K562 (cell line): ENCODE measurements at regions not wholly inside any gene's neighbourhood (a gene's known extent, or its start where the extent isn't known, plus 50 kb on each side); places are given as distances from the start of the nearest gene placed in this dataset.

ENCODE experiments used
- ATAC-seq: fragments of 200-7000 bp; cut with Tn5 transposase; 3 replicates; pipeline ENCODE4 v1.9.1; 2020; ENCODE audit warnings: moderate library complexity
- BruUV-seq: library from RNA; stranded (reverse); fragments of 400-500 nt; replicated peaks from 2 replicates; lab custom pipeline; 2021; lab: Mats Ljungman, UMichigan
- CTCF ChIA-PET: fragments of 300-600 bp; formaldehyde crosslinking; extraction: SDS; loops from one replicate; lab custom pipeline; 2021; ENCODE audit warnings: low intra/inter-chr PET ratio; lab: Yijun Ruan, JAX
- POLR2A ChIA-PET: fragments of 300-600, 350-650 bp; sonication (Branson Sonifier 250); formaldehyde crosslinking; extraction: SDS; loops from one replicate; lab custom pipeline; 2021; ENCODE audit warnings: antibody characterized with exemption, inconsistent platforms; lab: Yijun Ruan, JAX
- DNase-seq, 4 experiments: peaks; one replicate each; pipeline versions ENCODE4 v3.0.0 to v3.0.0-alpha.2; 2011 to 2018; ENCODE audit warnings: low spot score in 3 of 4, mixed read lengths in 3 of 4; ENCODE audit errors: extremely low read depth in 1 of 4
- FAIRE-seq: peaks from 2 replicates; lab custom pipeline; 2011; peaks lifted over from hg19 to GRCh38; lab: Jason Lieb, UNC
- H2AFZ ChIP-seq: 2 replicates; pipeline ENCODE4 v1.6.0; 2011; ENCODE audit warnings: low read depth, low read length, control low read depth, inconsistent platforms
- H3K27ac ChIP-seq: fragments of 200-600 bp; 3 replicates; pipeline ENCODE4 v1.8.0; 2011; ENCODE audit warnings: low read depth, mild to moderate bottlenecking, control low read depth, inconsistent platforms, low read length, moderate library complexity, mixed read lengths; ENCODE audit errors: extremely low read depth
- H3K27me3 ChIP-seq, 2 experiments: fragments of 300-600 bp in 1 of 2; 2 replicates in 1 of 2; 3 replicates in 1 of 2; pipeline versions ENCODE4 v1.6.0 to v1.8.0; 2011; ENCODE audit warnings: inconsistent platforms in 2 of 2, low read length in 2 of 2, mild to moderate bottlenecking in 1 of 2, mixed read lengths in 1 of 2, moderate library complexity in 1 of 2; ENCODE audit not compliant: control insufficient read depth in 2 of 2, insufficient read depth in 2 of 2
- H3K36me3 ChIP-seq: fragments of 300-600 bp; 3 replicates; pipeline ENCODE4 v1.8.0; 2011; ENCODE audit warnings: mild to moderate bottlenecking, low read length, inconsistent platforms; ENCODE audit not compliant: control insufficient read depth, insufficient read depth
- H3K4me1 ChIP-seq, 2 experiments: fragments of 200-600 bp in 1 of 2; replicated peaks in 1 of 2; 2 replicates in 1 of 2; 3 replicates in 1 of 2; pipeline versions ENCODE4 v1.5.1 to v1.8.0; 2011; ENCODE audit warnings: inconsistent platforms in 2 of 2, low read length in 2 of 2, mild to moderate bottlenecking in 1 of 2, mixed read lengths in 1 of 2, moderate library complexity in 1 of 2; ENCODE audit not compliant: control insufficient read depth in 2 of 2, insufficient read depth in 2 of 2
- H3K4me2 ChIP-seq: 2 replicates; pipeline ENCODE4 v1.6.1; 2011; ENCODE audit warnings: low read length, control low read depth, inconsistent platforms, mixed read lengths; ENCODE audit not compliant: insufficient read depth
- H3K4me3 ChIP-seq: fragments of 200-600 bp; sonication (generic), shearing (Covaris generic); 2 replicates; pipeline ENCODE4 v1.5.1; 2016; ENCODE audit warnings: control low read depth, inconsistent platforms
- H3K79me2 ChIP-seq: fragments of 200-600 bp; 3 replicates; pipeline ENCODE4 v1.8.0; 2011; ENCODE audit warnings: low read length, inconsistent platforms; ENCODE audit not compliant: control insufficient read depth, insufficient read depth
- H3K9ac ChIP-seq, 2 experiments: 2 replicates each; pipeline versions ENCODE4 v1.6.0 to v1.6.1; 2011; ENCODE audit warnings: low read depth in 2 of 2, low read length in 2 of 2, control low read depth in 1 of 2, inconsistent platforms in 1 of 2, mild to moderate bottlenecking in 1 of 2, mixed read lengths in 1 of 2; ENCODE audit not compliant: insufficient read depth in 1 of 2
- H3K9me1 ChIP-seq: one replicate; pipeline ENCODE4 v1.6.0; 2011; ENCODE audit warnings: inconsistent platforms, mild to moderate bottlenecking, low read length, moderate library complexity; ENCODE audit not compliant: control insufficient read depth, insufficient read depth
- H3K9me3 ChIP-seq: replicated peaks from 2 replicates; pipeline ENCODE4 v1.5.1; 2011; ENCODE audit warnings: low read depth, low read length, inconsistent platforms; ENCODE audit not compliant: control insufficient read depth, insufficient read depth
- H4K20me1 ChIP-seq: replicated peaks from 2 replicates; pipeline ENCODE4 v1.6.1; 2011; ENCODE audit warnings: low read length, inconsistent platforms, mixed read lengths; ENCODE audit not compliant: control insufficient read depth, insufficient read depth
- ASH1L ChIP-seq: fragments of 450-650 bp; IDR thresholded peaks from 2 replicates; pipeline ENCODE4 v1.6.1; 2018; ENCODE audit warnings: borderline replicate concordance, mild to moderate bottlenecking, low read depth; ENCODE audit not compliant: partially characterized antibody
- CHCHD3 ChIP-seq: fragments of 250-450 bp; sonication (Bioruptor Pico); IDR thresholded peaks from 2 replicates; pipeline ENCODE4 v2.1.2; 2022; ENCODE audit warnings: mild to moderate bottlenecking
- CREB1 ChIP-seq, 2 experiments: sonication (generic) in 1 of 2; formaldehyde crosslinking in 1 of 2; IDR thresholded peaks; 2 replicates each; pipeline versions ENCODE4 v1.6.1 to v1.8.0; 2012 to 2022; ENCODE audit warnings: inconsistent platforms in 1 of 2, mild to moderate bottlenecking in 1 of 2, missing genetic modification reagents in 1 of 2, moderate library complexity in 1 of 2
- DACH1 ChIP-seq: fragments of 450-650 bp; IDR thresholded peaks from 2 replicates; pipeline ENCODE4 v1.6.1; 2018; ENCODE audit not compliant: partially characterized antibody
- ETV6 ChIP-seq, 3 experiments: fragments of 150-350 bp in 1 of 3; sonication (generic) in 1 of 3; formaldehyde crosslinking in 1 of 3; IDR thresholded peaks; 2 replicates each; pipeline versions ENCODE4 v1.6.1 to v1.8.0; 2014 to 2022; ENCODE audit warnings: borderline replicate concordance in 2 of 3, low read depth in 2 of 3, antibody characterized with exemption in 1 of 3, low read length in 1 of 3, mild to moderate bottlenecking in 1 of 3, missing genetic modification reagents in 1 of 3
- MBD2 ChIP-seq: sonication (generic); IDR thresholded peaks from 2 replicates; pipeline ENCODE4 v1.6.1; 2016; ENCODE audit warnings: low read depth, borderline replicate concordance
- NR2C1 ChIP-seq, 2 experiments: fragments of 450-650 bp; IDR thresholded peaks; 2 replicates each; pipeline ENCODE4 v1.6.1; 2017; ENCODE audit warnings: mild to moderate bottlenecking in 2 of 2, antibody characterized with exemption in 1 of 2, inconsistent platforms in 1 of 2, missing compliant biosample characterization in 1 of 2, missing genetic modification characterization in 1 of 2
- POLR3A ChIP-seq: IDR thresholded peaks from 2 replicates; pipeline ENCODE4 v1.6.1; 2011; ENCODE audit warnings: borderline replicate concordance, mild to moderate bottlenecking, moderate library complexity; ENCODE audit not compliant: insufficient read length, insufficient read depth; ENCODE audit errors: extremely low read depth
- RBBP5 ChIP-seq: fragments of 200-600 bp; sonication (generic); IDR thresholded peaks from 2 replicates; pipeline ENCODE4 v1.6.1; 2012; ENCODE audit warnings: borderline replicate concordance, mild to moderate bottlenecking, low read length, control low read depth, inconsistent platforms; ENCODE audit not compliant: insufficient read depth, poor library complexity, severe bottlenecking
- TEAD1 ChIP-seq, 2 experiments: fragments of 450-650 bp in 1 of 2; sonication (generic) in 1 of 2; formaldehyde crosslinking; IDR thresholded peaks; 2 replicates each; pipeline versions ENCODE4 v1.4.0 to v1.8.0; 2020 to 2022; ENCODE audit warnings: mild to moderate bottlenecking in 2 of 2, missing genetic modification reagents in 1 of 2
- ZNF589 ChIP-seq: fragments of 200-800 bp; sonication (Bioruptor generic); IDR thresholded peaks from 2 replicates; pipeline ENCODE4 v1.6.1; 2016; ENCODE audit warnings: low read depth, missing genetic modification characterization, missing compliant biosample characterization
- WGBS: fragments of 100-300 bp; shearing (Covaris generic); methylation state at CpG from one replicate; pipeline ENCODE4 v1.1.6; 2016; ENCODE audit warnings: low coverage, mixed read lengths; ENCODE audit not compliant: insufficient coverage; ENCODE audit errors: missing lambda C conversion rate; 5-methylcytosine and 5-hydroxymethylcytosine counted together
- in situ Hi-C: fragments of 300-500 bp; cut with MboI; formaldehyde crosslinking; loops from 4 replicates; pipeline ENCODE4 v1.15.0; 2018; ENCODE audit warnings: inconsistent platforms, mixed read lengths
- intact Hi-C: fragments of 100-400 bp; cut with micrococcal nuclease; formaldehyde crosslinking; loops from 2 replicates; pipeline ENCODE4 v1.14.2; 2022
- TF ChIP-seq, protein P1 (sequence below), 2 experiments: fragments of 250-450 bp in 1 of 2; fragments of 450-650 bp in 1 of 2; sonication (Bioruptor Pico) in 1 of 2; IDR thresholded peaks; 2 replicates each; pipeline versions ENCODE4 v1.6.1 to v1.8.0; 2016 to 2021; ENCODE audit warnings: mild to moderate bottlenecking in 2 of 2, moderate library complexity in 2 of 2, missing compliant biosample characterization in 1 of 2, missing genetic modification characterization in 1 of 2
- TF ChIP-seq, protein P2 (sequence below): sonication (generic); formaldehyde crosslinking; IDR thresholded peaks from 2 replicates; pipeline ENCODE4 v1.8.0; 2023; ENCODE audit warnings: mild to moderate bottlenecking, missing genetic modification reagents
- TF ChIP-seq, protein P3 (sequence below): sonication (generic); formaldehyde crosslinking; IDR thresholded peaks from 2 replicates; pipeline ENCODE4 v1.8.0; 2022; ENCODE audit warnings: mild to moderate bottlenecking, missing genetic modification reagents
- TF ChIP-seq, protein P4 (sequence below): fragments of 200-800 bp; sonication (Bioruptor generic); IDR thresholded peaks from 2 replicates; pipeline ENCODE4 v1.6.1; 2017; ENCODE audit warnings: missing genetic modification characterization, missing compliant biosample characterization

DNA sequence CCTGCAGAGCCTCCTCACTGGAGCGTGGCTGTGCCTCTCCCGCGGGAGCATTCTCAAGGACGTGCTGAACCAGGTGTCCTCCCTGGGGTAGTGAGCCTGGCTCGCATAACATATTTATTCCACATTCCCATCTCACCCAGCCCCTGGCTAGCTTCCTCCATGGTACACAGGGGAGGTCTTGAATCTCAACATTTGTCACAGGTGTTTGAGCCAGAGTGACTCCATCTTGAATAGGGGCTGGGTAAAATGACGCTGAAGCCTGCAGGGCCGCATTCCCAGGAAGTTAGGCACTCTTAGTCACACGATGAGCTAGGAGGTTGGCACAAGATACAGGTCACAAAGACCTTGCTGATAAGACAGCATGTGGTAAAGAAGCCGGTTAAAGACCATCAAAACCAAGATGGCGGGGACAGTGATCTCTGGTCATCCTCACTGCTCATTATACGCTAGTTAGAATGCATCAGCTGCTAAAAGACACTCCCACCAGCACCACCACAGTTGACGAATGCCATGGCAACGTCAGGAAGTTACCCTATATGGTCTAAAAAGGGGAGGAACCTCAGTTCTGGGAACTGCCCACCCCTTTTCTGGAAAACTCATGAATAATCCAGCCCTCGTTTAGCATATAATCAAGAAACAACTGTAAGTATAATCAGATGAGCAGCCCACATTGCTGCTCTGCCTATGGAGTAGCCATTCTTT, 273.8 kb upstream of the IRX4 start:
- under 1% methylated on average over 14 of the region's 14 CpGs for WGBS
- H3K4me2 ChIP-seq = no peak overlapping the region
- no peaks in the 10 kb centered on the region for H3K36me3 ChIP-seq
- no peak overlapping the region for H3K4me3 ChIP-seq
- H3K9ac ChIP-seq = no peak overlapping the region
- H3K79me2 ChIP-seq = no peaks in the 10 kb centered on the region
- peaks cover 14 to 45% of the 10 kb centered on the region in 2 experiments; a peak in 3 of 5 replicates for H3K27me3 ChIP-seq
- no peaks in the 10 kb centered on the region for H3K9me1 ChIP-seq
- intact Hi-C loops (no loop called here), in situ Hi-C loops (no loop called here)
- ChIA-PET POLR2A (interaction anchor here (0.5 to 0.7 kb wide), 3 partner anchors 35 to 1498 kb away, joined by 3 read pairs; no protein-coding TSS in a partner anchor), CTCF (no interaction called here)
- DNase-seq = peak in 1 of 4 experiments; percentile 20
- no peak overlapping the region for H2AFZ ChIP-seq
- no peaks in the 10 kb centered on the region for H3K4me1 ChIP-seq
- H3K9me3 ChIP-seq = no peaks in the 10 kb centered on the region
- no TSS peak for BruUV-seq
- no peak for FAIRE-seq
- H4K20me1 ChIP-seq = no peaks in the 10 kb centered on the region
- H3K27ac ChIP-seq = no peak overlapping the region
- peak; percentile 63 for ATAC-seq
- TF ChIP-seq, protein P1, sequence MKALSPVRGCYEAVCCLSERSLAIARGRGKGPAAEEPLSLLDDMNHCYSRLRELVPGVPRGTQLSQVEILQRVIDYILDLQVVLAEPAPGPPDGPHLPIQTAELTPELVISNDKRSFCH (CRISPR knock-in tag; IDR thresholded peaks at IDR 0.05) = peak; percentile 48; the same call in 1 of the 2 replicates
- TF ChIP-seq, protein P1 (tag; IDR thresholded peaks at IDR 0.05) = no peak
- TF ChIP-seq, protein P2, sequence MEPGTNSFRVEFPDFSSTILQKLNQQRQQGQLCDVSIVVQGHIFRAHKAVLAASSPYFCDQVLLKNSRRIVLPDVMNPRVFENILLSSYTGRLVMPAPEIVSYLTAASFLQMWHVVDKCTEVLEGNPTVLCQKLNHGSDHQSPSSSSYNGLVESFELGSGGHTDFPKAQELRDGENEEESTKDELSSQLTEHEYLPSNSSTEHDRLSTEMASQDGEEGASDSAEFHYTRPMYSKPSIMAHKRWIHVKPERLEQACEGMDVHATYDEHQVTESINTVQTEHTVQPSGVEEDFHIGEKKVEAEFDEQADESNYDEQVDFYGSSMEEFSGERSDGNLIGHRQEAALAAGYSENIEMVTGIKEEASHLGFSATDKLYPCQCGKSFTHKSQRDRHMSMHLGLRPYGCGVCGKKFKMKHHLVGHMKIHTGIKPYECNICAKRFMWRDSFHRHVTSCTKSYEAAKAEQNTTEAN (CRISPR knock-in tag) = no peak
- TF ChIP-seq CREB1 (IDR thresholded peaks at IDR 0.05) = no peak
- no peak for TF ChIP-seq CREB1 (CRISPR knock-in tag; IDR thresholded peaks at IDR 0.05)
- no peak for TF ChIP-seq ASH1L
- TF ChIP-seq MBD2 = no peak
- TF ChIP-seq CHCHD3 = no peak
- no peak for TF ChIP-seq NR2C1 (IDR thresholded peaks at IDR 0.05)
- peak; percentile 51; the same call in 1 of the 2 replicates for TF ChIP-seq NR2C1 (tag; IDR thresholded peaks at IDR 0.05)
- TF ChIP-seq, protein P3, sequence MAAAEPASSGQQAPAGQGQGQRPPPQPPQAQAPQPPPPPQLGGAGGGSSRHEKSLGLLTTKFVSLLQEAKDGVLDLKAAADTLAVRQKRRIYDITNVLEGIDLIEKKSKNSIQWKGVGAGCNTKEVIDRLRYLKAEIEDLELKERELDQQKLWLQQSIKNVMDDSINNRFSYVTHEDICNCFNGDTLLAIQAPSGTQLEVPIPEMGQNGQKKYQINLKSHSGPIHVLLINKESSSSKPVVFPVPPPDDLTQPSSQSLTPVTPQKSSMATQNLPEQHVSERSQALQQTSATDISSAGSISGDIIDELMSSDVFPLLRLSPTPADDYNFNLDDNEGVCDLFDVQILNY (CRISPR knock-in tag) = no peak
- TF ChIP-seq ETV6 (IDR thresholded peaks at IDR 0.05; ENCODE audit: borderline replicate concordance in 1 of 2, low read depth in 2 of 2, low read length in 1 of 2) = no peak
- no peak for TF ChIP-seq ETV6 (CRISPR knock-in tag; IDR thresholded peaks at IDR 0.05; ENCODE audit: borderline replicate concordance)
- TF ChIP-seq DACH1 = no peak
- peak; percentile 89 for TF ChIP-seq ZNF589
- TF ChIP-seq RBBP5 = no peak
- peak in 1 of 2 experiments; percentile 62; a peak in 1 of 4 replicates for TF ChIP-seq TEAD1 (CRISPR knock-in tag; IDR thresholded peaks at IDR 0.05)
- TF ChIP-seq, protein P4, sequence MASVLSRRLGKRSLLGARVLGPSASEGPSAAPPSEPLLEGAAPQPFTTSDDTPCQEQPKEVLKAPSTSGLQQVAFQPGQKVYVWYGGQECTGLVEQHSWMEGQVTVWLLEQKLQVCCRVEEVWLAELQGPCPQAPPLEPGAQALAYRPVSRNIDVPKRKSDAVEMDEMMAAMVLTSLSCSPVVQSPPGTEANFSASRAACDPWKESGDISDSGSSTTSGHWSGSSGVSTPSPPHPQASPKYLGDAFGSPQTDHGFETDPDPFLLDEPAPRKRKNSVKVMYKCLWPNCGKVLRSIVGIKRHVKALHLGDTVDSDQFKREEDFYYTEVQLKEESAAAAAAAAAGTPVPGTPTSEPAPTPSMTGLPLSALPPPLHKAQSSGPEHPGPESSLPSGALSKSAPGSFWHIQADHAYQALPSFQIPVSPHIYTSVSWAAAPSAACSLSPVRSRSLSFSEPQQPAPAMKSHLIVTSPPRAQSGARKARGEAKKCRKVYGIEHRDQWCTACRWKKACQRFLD (CRISPR knock-in tag) = peak; percentile 90
- no peak for TF ChIP-seq POLR3A
